Tibial artery (tissue), 4 donors: ENCODE measurements at regions not wholly inside any gene's neighbourhood (a gene's known extent, or its start where the extent isn't known, plus 50 kb on each side); places are given as distances from the start of the nearest gene placed in this dataset.

Experiments
- DNase-seq, 2 donors: peaks; one replicate each; pipeline ENCODE4 v3.0.0-alpha.2; 2019
- H3K27ac ChIP-seq, 2 donors: fragments of 200-600 bp; sonication (generic) in 1 of 2; 1 replicate in 1 of 2; 2 replicates in 1 of 2; pipeline ENCODE4 v1.5.1; 2018 to 2019; ENCODE audit warnings: mild to moderate bottlenecking in 1 of 2
- H3K27me3 ChIP-seq, 2 donors: fragments of 200-600 bp; sonication (generic) in 1 of 2; one replicate each; pipeline versions ENCODE4 v1.5.1 to v1.6.0; 2016 to 2019
- H3K36me3 ChIP-seq, 3 donors: fragments of 200-600 bp; sonication (generic) in 2 of 3; one replicate each; pipeline ENCODE4 v1.5.1; 2016 to 2019; ENCODE audit warnings: mild to moderate bottlenecking in 2 of 3
- H3K4me1 ChIP-seq, 4 donors: fragments of 200-600 bp; sonication (generic) in 2 of 4; 1 replicate in 3 of 4; 2 replicates in 1 of 4; pipeline ENCODE4 v1.5.1; 2016 to 2019
- H3K4me3 ChIP-seq, 2 donors: fragments of 200-600 bp; sonication (generic) in 1 of 2; 1 replicate in 1 of 2; 2 replicates in 1 of 2; pipeline ENCODE4 v1.5.1; 2018 to 2019; ENCODE audit warnings: mild to moderate bottlenecking in 2 of 2
- H3K9me3 ChIP-seq, 3 donors: fragments of 200-600 bp; sonication (generic) in 1 of 3; one replicate each; pipeline ENCODE4 v1.5.1; 2016 to 2019
- intact Hi-C: fragments of 100-400 bp; cut with DNase I; formaldehyde crosslinking; loops from one replicate; pipeline ENCODE4 v1.15.0; 2023; ENCODE audit warnings: low total_unique reads
- TF ChIP-seq, protein P1 (sequence below), 2 experiments: fragments of 200-600 bp in 1 of 2; fragments of 450-650 bp in 1 of 2; IDR thresholded peaks; one replicate each; pipeline ENCODE4 v1.5.1; 2017 to 2019; ENCODE audit warnings: antibody characterized with exemption in 2 of 2, mild to moderate bottlenecking in 1 of 2, moderate library complexity in 1 of 2

DNA sequence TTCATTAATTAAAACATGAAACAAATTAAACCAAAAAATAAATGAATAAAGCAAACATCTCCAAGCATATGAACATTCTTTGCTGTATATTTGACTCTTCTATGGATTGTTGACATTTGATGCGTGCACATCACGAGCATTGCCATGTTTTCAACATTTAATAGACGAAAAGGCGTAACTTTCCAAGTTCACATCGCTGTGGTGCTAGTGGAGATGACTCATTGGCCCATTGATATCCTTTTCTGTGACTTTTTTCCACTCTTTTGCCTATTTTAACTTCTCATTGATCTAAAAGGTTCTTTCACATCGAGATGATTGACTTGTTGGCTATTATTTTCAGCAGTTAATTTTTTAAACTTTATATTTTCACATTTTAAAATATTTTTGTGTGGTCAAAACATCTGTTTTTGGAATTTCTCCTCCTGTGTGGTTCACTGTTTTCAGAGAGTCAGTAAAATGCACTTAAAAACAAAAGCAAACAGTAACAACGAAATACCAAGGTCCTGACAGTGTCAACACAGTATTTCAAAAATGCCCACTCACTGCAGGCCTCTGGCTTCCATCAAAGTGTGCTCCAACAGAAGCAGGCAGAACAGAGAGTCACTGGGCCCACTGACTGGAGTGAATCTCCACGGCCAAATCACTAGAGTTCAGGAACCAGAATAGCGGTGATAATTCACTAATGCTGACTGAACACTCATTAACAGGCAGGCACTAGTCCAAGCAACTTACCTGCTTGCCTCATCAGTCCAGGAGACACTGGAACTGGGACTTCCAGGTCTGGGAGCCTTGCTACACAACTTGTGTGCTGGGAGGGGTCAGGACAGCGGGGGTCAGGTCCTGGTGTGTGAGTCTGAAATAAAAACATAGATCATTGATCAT, 372.2 kb upstream of the SMIM21 start:
- Histone ChIP-seq H3K36me3 (no peaks in the 10 kb centered on the region), H3K9me3 (no peaks in the 10 kb centered on the region), H3K4me3 (no peak overlapping the region), H3K27me3 (no peaks in the 10 kb centered on the region), H3K27ac (no peak overlapping the region), H3K4me1 (no peaks in the 10 kb centered on the region)
- intact Hi-C loops = no loop called here
- DNase-seq = no peak
- TF ChIP-seq, protein P1, sequence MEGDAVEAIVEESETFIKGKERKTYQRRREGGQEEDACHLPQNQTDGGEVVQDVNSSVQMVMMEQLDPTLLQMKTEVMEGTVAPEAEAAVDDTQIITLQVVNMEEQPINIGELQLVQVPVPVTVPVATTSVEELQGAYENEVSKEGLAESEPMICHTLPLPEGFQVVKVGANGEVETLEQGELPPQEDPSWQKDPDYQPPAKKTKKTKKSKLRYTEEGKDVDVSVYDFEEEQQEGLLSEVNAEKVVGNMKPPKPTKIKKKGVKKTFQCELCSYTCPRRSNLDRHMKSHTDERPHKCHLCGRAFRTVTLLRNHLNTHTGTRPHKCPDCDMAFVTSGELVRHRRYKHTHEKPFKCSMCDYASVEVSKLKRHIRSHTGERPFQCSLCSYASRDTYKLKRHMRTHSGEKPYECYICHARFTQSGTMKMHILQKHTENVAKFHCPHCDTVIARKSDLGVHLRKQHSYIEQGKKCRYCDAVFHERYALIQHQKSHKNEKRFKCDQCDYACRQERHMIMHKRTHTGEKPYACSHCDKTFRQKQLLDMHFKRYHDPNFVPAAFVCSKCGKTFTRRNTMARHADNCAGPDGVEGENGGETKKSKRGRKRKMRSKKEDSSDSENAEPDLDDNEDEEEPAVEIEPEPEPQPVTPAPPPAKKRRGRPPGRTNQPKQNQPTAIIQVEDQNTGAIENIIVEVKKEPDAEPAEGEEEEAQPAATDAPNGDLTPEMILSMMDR (IDR thresholded peaks at IDR 0.05) = no peak

DNA sequence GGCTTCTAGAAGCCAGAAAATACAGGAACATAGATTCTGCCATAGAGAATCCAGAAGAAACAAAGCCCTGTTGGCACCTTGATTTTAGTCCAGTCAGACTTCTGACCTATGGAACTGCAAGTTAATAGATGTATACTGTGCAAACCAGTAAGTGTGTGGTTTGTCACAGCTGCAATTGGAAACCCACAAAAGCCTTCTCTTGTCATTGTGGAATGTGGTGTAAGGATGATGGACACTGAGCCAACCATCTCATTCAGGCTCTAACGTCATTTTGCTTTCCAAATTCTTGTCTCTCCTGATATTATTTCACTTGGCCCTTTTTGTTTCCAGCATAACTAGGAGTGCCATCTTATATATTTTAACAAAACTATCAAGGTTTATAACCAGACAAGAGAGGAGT, 369.5 kb upstream of the SMIM21 start:
- no peak for DNase-seq
- H3K4me1 ChIP-seq = no peaks in the 10 kb centered on the region
- H3K27me3 ChIP-seq = no peaks in the 10 kb centered on the region
- H3K36me3 ChIP-seq = no peaks in the 10 kb centered on the region
- no peak overlapping the region for H3K27ac ChIP-seq
- no peaks in the 10 kb centered on the region for H3K9me3 ChIP-seq
- H3K4me3 ChIP-seq = no peak overlapping the region
- TF ChIP-seq, protein P1 (IDR thresholded peaks at IDR 0.05) = no peak
- intact Hi-C loops = no loop called here

DNA sequence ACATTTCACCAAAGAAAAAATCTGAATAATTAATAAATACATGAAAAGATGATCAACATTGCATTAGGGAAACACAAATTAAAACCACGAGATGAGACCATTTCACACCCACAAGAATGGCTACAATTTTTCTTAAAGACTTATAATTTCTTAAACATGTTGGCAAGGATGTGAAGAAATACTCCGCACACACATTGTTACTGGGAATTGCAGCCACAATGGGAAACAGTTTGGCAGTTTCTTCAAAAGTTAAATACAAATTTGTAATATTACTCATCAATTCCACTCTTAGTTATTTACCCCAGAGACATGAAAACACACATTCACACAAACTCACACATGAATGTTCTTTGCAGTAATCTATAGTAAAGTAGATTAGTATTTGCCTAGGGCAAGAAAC, 363.3 kb upstream of the SMIM21 start:
- Histone ChIP-seq H3K27me3 (no peaks in the 10 kb centered on the region), H3K36me3 (no peaks in the 10 kb centered on the region), H3K4me3 (no peak overlapping the region), H3K27ac (no peak overlapping the region), H3K9me3 (no peaks in the 10 kb centered on the region), H3K4me1 (no peaks in the 10 kb centered on the region)
- TF ChIP-seq, protein P1 (IDR thresholded peaks at IDR 0.05) = no peak
- no peak for DNase-seq
- intact Hi-C loops = no loop called here

DNA sequence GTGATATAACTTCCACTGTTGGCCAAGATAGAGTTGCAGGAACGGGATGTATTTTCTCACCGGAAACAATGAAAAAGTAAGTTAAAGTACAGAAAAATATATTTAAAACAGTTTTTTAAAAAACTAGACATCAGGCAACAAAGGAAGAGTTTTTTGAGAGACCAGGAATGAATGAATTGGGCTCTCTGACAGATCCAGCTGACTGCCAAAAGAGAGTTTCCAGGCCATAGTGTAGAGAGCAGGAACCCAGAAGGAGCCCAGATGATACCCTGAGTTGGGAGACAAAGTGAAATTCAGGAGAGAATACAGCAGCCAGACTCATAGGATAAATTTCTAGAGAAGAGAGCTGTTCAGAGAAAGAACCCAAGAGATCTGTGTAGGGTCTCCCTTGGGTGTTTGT, 362.6 kb upstream of the SMIM21 start:
- Histone ChIP-seq H3K4me3 (no peak overlapping the region), H3K27me3 (no peaks in the 10 kb centered on the region), H3K36me3 (no peaks in the 10 kb centered on the region), H3K27ac (no peak overlapping the region), H3K9me3 (no peaks in the 10 kb centered on the region), H3K4me1 (no peaks in the 10 kb centered on the region)
- DNase-seq = no peak
- TF ChIP-seq, protein P1 (IDR thresholded peaks at IDR 0.05) = no peak
- intact Hi-C loops = no loop called here

DNA sequence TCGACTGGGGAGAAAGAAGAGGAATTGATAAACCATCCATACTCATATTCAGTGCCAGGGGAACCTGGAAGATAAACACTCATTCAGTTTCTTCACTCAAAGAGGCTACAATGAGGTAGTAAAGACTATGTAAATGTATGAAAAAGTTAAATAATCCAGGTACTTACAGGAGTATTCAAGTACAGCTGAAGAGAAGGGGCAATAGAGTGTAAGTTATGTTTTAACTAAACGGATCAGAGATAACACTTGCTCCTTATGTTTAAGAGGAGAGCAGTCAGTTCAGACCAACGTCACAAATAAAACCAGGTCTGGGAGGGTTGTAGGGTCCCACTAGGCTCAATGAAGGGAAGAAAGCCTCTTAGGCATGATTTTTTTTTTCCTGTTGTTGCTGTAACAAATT, 358.3 kb upstream of the SMIM21 start:
- peaks cover 0 to 11% of the 10 kb centered on the region in 2 donors for H3K27me3 ChIP-seq

More for the DNA sequence above, 358.3 kb upstream of the SMIM21 start:
- Histone ChIP-seq H3K9me3 (no peaks in the 10 kb centered on the region), H3K36me3 (no peaks in the 10 kb centered on the region), H3K4me1 (no peaks in the 10 kb centered on the region), H3K4me3 (no peak overlapping the region), H3K27ac (no peak overlapping the region)
- TF ChIP-seq, protein P1 (IDR thresholded peaks at IDR 0.05) = no peak
- DNase-seq = no peak
- intact Hi-C loops = no loop called here
